Activated CD4-positive, CD25-positive, alpha-beta regulatory T cell (primary cell): ENCODE measurements at regions not wholly inside any gene's neighbourhood (a gene's known extent, or its start where the extent isn't known, plus 50 kb on each side); places are given as distances from the start of the nearest gene placed in this dataset.

Experiments used
- DNase-seq, 4 experiments: peaks; one replicate each; lab custom pipeline; 2025; lab: John Stamatoyannopoulos, UW

DNA sequence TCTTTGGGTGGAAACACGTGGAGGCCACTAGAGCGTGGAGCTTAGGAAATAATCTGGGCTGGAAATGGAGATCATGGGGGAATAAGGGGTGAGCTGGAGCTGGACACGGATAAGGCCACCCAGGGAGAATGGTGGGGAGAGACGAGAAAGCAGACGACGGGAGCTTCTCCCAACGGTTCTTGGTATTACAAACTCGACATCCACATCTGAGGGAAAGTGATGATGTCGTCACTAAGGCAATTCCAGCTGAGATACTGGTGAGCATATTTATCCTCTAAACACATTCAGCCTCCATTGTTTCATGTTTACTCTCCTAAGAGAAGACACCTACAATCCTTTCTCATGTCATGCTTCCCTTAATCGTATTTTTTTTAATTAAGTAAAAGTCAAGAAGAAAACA is 50.2 kb upstream of the SNX9 start:
- DNase-seq: no peak
